HepG2 (cell line): ENCODE measurements at regions not wholly inside any gene's neighbourhood (a gene's known extent, or its start where the extent isn't known, plus 50 kb on each side); places are given as distances from the start of the nearest gene placed in this dataset.

Source experiments
- ARHGAP35 ChIP-seq: sonication (generic); formaldehyde crosslinking; IDR thresholded peaks from 2 replicates; pipeline ENCODE4 v1.9.0; 2022; ENCODE audit warnings: mild to moderate bottlenecking, inconsistent platforms, moderate library complexity, missing genetic modification reagents, borderline replicate concordance
- ATF7 ChIP-seq, 2 experiments: fragments of 450-650 bp in 1 of 2; sonication (generic) in 1 of 2; formaldehyde crosslinking in 1 of 2; IDR thresholded peaks; 2 replicates each; pipeline versions ENCODE4 v1.4.0 to v1.6.1; 2016 to 2020; ENCODE audit warnings: antibody characterized with exemption in 1 of 2, mild to moderate bottlenecking in 1 of 2, missing genetic modification reagents in 1 of 2
- CENPX ChIP-seq: sonication (generic); formaldehyde crosslinking; IDR thresholded peaks from 2 replicates; pipeline ENCODE4 v1.9.0; 2021; ENCODE audit warnings: mild to moderate bottlenecking, missing genetic modification reagents, moderate library complexity
- DZIP1 ChIP-seq: sonication (generic); formaldehyde crosslinking; IDR thresholded peaks from 2 replicates; pipeline ENCODE4 v1.5.0; 2020; ENCODE audit warnings: mild to moderate bottlenecking, missing genetic modification reagents
- MAF1 ChIP-seq: sonication (generic); formaldehyde crosslinking; IDR thresholded peaks from 2 replicates; pipeline ENCODE4 v1.5.0; 2020; ENCODE audit warnings: missing genetic modification reagents, borderline replicate concordance
- MBNL3 ChIP-seq: fragments of 250-450 bp; sonication (Bioruptor Pico); conservative IDR thresholded peaks from 2 replicates; pipeline ENCODE4 v1.8.0; 2022; ENCODE audit warnings: mild to moderate bottlenecking, inconsistent platforms
- MIXL1 ChIP-seq: IDR thresholded peaks from 2 replicates; pipeline ENCODE4 v1.6.1; 2016
- MXD3 ChIP-seq: IDR thresholded peaks from 2 replicates; pipeline ENCODE4 v1.6.1; 2016; ENCODE audit warnings: mild to moderate bottlenecking, missing biosample characterization, missing genetic modification reagents
- NCOA2 ChIP-seq: sonication (generic); formaldehyde crosslinking; IDR thresholded peaks from 2 replicates; pipeline ENCODE4 v1.8.0; 2022; ENCODE audit warnings: inconsistent platforms
- PATZ1 ChIP-seq: sonication (generic); formaldehyde crosslinking; IDR thresholded peaks from 2 replicates; pipeline ENCODE4 v1.4.0; 2020; ENCODE audit warnings: missing genetic modification reagents
- POGZ ChIP-seq: sonication (generic); formaldehyde crosslinking; IDR thresholded peaks from 2 replicates; pipeline ENCODE4 v1.4.0; 2020; ENCODE audit warnings: mild to moderate bottlenecking, missing genetic modification reagents
- RAD21 ChIP-seq: fragments of 450-650 bp; formaldehyde crosslinking; IDR thresholded peaks from 2 replicates; pipeline ENCODE4 v1.5.0; 2020; ENCODE audit warnings: mild to moderate bottlenecking
- RARA ChIP-seq: IDR thresholded peaks from 2 replicates; pipeline ENCODE4 v1.6.1; 2016; ENCODE audit warnings: missing genetic modification reagents, missing compliant biosample characterization
- TBP ChIP-seq: sonication (generic); formaldehyde crosslinking; IDR thresholded peaks from 2 replicates; pipeline ENCODE4 v1.5.0; 2020; ENCODE audit warnings: missing genetic modification reagents
- TRIM22 ChIP-seq: fragments of 450-650 bp; IDR thresholded peaks from 2 replicates; pipeline ENCODE4 v1.6.1; 2017
- USF2 ChIP-seq, 2 experiments: sonication (generic) in 1 of 2; formaldehyde crosslinking in 1 of 2; IDR thresholded peaks; 2 replicates each; pipeline versions ENCODE4 v1.5.1 to v1.6.1; 2011 to 2020; ENCODE audit warnings: borderline replicate concordance in 1 of 2, low read depth in 1 of 2, low read length in 1 of 2, mild to moderate bottlenecking in 1 of 2, missing genetic modification reagents in 1 of 2, moderate library complexity in 1 of 2
- ZBTB7A ChIP-seq: sonication (generic); formaldehyde crosslinking; IDR thresholded peaks from 2 replicates; pipeline ENCODE4 v1.8.0; 2022; ENCODE audit warnings: mild to moderate bottlenecking, missing genetic modification reagents
- ZEB1 ChIP-seq: IDR thresholded peaks from 2 replicates; pipeline ENCODE4 v1.6.1; 2012; ENCODE audit warnings: mild to moderate bottlenecking, low read depth, inconsistent platforms; ENCODE audit not compliant: insufficient replicate concordance
- ZNF207 ChIP-seq: fragments of 450-650 bp; IDR thresholded peaks from 2 replicates; pipeline ENCODE4 v1.6.1; 2016; ENCODE audit warnings: antibody characterized with exemption, borderline replicate concordance
- ZNF354B ChIP-seq: sonication (generic); formaldehyde crosslinking; IDR thresholded peaks from 2 replicates; pipeline ENCODE4 v1.8.0; 2022; ENCODE audit warnings: mild to moderate bottlenecking, missing genetic modification reagents
- ZNF431 ChIP-seq: sonication (generic); formaldehyde crosslinking; IDR thresholded peaks from 2 replicates; pipeline ENCODE4 v1.9.0; 2022; ENCODE audit warnings: missing genetic modification reagents, low read depth, mild to moderate bottlenecking, borderline replicate concordance
- ZNF674 ChIP-seq: sonication (generic); formaldehyde crosslinking; IDR thresholded peaks from 2 replicates; pipeline ENCODE4 v1.5.0; 2020; ENCODE audit warnings: low read depth, mild to moderate bottlenecking, missing genetic modification reagents

GRCh38 chr18:39241534-39241933 is 1675.9 kb upstream of the CELF4 start (continued):
- TF ChIP-seq USF2 (IDR thresholded peaks at IDR 0.05; ENCODE audit: low read depth, low read length) (no peak), USF2 (CRISPR knock-in tag; IDR thresholded peaks at IDR 0.05; ENCODE audit: borderline replicate concordance) (no peak), CENPX (no peak), ZEB1 (no peak), PATZ1 (CRISPR knock-in tag) (no peak), ATF7 (IDR thresholded peaks at IDR 0.05) (no peak), ATF7 (CRISPR knock-in tag; IDR thresholded peaks at IDR 0.05) (no peak), TBP (CRISPR knock-in tag) (no peak), MBNL3 (CRISPR knock-in tag) (no peak), MIXL1 (peak; percentile 83), ZBTB7A (CRISPR knock-in tag) (no peak), MAF1 (CRISPR knock-in tag) (no peak), TRIM22 (no peak), RAD21 (CRISPR knock-in tag) (no peak), RARA (peak; percentile 30; the same call in 1 of the 2 replicates), ZNF431 (CRISPR knock-in tag) (no peak), ZNF207 (no peak), MXD3 (CRISPR knock-in tag) (no peak), ZNF354B (CRISPR knock-in tag) (no peak), POGZ (CRISPR knock-in tag) (peak; percentile 89), NCOA2 (CRISPR knock-in tag) (peak; percentile 70), DZIP1 (CRISPR knock-in tag) (no peak), ZNF674 (CRISPR knock-in tag) (no peak), ARHGAP35 (no peak)
